ENCODE measurements at regions not wholly inside any gene's neighbourhood (a gene's known extent, or its start where the extent isn't known, plus 50 kb on each side); places are given as distances from the start of the nearest gene placed in this dataset.

DNA sequence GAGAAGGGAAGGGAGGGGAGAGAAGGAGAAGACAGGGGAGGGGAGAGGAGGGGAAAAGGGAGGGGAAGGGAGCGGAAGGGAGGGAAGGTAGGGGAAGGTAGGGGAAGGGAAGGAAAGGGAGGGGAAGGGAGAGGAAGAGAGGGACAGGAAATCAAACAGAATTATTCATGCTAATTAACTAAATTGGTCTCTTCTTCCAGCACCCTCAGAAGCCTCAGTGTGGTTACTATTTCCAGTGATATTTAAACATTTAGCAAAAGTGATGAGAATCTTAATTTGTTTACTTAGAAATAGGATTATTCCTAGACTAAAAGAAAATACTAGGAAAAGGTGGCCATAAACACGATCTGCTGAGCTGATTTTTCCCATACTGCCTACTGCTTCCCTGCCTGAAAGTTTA lies 193.1 kb upstream of the CPEB2 start:
- no peaks in the 10 kb centered on the region for H3K9me3 ChIP-seq
- TF ChIP-seq, protein P1, sequence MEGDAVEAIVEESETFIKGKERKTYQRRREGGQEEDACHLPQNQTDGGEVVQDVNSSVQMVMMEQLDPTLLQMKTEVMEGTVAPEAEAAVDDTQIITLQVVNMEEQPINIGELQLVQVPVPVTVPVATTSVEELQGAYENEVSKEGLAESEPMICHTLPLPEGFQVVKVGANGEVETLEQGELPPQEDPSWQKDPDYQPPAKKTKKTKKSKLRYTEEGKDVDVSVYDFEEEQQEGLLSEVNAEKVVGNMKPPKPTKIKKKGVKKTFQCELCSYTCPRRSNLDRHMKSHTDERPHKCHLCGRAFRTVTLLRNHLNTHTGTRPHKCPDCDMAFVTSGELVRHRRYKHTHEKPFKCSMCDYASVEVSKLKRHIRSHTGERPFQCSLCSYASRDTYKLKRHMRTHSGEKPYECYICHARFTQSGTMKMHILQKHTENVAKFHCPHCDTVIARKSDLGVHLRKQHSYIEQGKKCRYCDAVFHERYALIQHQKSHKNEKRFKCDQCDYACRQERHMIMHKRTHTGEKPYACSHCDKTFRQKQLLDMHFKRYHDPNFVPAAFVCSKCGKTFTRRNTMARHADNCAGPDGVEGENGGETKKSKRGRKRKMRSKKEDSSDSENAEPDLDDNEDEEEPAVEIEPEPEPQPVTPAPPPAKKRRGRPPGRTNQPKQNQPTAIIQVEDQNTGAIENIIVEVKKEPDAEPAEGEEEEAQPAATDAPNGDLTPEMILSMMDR (IDR thresholded peaks at IDR 0.05): no peak
- H3K4me3 ChIP-seq: no peak overlapping the region
- ATAC-seq (ENCODE audit: insufficient number of reproducible peaks, low FRiP score, low read depth) (no peak), DNase-seq (ENCODE audit: low spot score) (no peak)
- H3K4me1 ChIP-seq (ENCODE audit: control insufficient read depth in 1 of 2, low read depth in 2 of 2): peaks cover 11 to 25% of the 10 kb centered on the region in 2 donors
- no peaks in the 10 kb centered on the region for H3K27me3 ChIP-seq (replicated peaks; ENCODE audit: insufficient read depth)
- H3K27ac ChIP-seq: no peak overlapping the region
- H3K36me3 ChIP-seq: no peaks in the 10 kb centered on the region

DNA sequence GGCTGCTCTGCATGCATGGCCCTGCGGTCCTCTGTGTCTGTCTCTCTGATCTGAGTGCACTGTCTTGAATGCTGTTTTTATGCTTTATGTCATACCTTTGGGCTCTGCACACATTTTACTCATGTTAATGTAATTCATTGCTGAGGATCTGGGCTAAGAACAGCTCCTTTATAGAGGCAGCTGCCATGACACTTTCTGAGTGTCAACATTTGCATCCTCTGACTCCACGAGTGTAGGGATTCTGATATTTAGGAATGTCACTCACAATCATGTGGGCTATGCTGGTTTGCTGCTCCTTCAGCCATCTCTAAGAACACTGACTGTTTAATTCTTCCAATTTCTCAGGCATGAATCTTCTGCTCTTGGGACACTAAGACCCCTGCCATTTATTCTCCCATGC lies 192.2 kb upstream of the CPEB2 start:
- no peak overlapping the region for H3K4me3 ChIP-seq
- TF ChIP-seq, protein P1 (IDR thresholded peaks at IDR 0.05): no peak
- H3K36me3 ChIP-seq: no peaks in the 10 kb centered on the region
- H3K9me3 ChIP-seq: no peaks in the 10 kb centered on the region
- DNase-seq (ENCODE audit: low spot score) (no peak), ATAC-seq (ENCODE audit: insufficient number of reproducible peaks, low FRiP score, low read depth) (no peak)
- peaks cover 11 to 25% of the 10 kb centered on the region in 2 donors for H3K4me1 ChIP-seq (ENCODE audit: control insufficient read depth in 1 of 2, low read depth in 2 of 2)
- no peak overlapping the region for H3K27ac ChIP-seq
- H3K27me3 ChIP-seq (replicated peaks; ENCODE audit: insufficient read depth): no peaks in the 10 kb centered on the region

DNA sequence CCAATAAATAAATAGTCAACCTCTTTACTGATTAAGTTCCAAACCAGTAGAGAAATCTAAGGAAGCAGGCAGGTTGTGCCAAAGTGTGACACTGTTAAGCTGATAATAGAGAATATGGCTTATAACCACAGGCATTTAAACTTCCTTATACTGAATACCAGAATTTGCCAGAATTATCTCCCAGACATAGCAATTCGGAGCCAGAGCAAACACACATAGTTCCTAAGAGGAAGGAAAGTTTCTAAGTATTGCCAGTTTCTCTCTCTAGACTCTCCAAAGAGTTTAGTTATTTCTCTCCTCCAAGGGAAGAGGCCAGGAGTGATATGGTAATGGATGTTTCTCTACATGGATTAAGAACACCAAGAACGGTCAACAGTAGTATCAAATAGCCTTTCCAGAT lies 191.7 kb upstream of the CPEB2 start:
- H3K27me3 ChIP-seq (replicated peaks; ENCODE audit: insufficient read depth): no peaks in the 10 kb centered on the region
- H3K4me3 ChIP-seq: no peak overlapping the region
- no peak overlapping the region for H3K27ac ChIP-seq
- H3K36me3 ChIP-seq: no peaks in the 10 kb centered on the region
- no peaks in the 10 kb centered on the region for H3K9me3 ChIP-seq
- ATAC-seq (ENCODE audit: insufficient number of reproducible peaks, low FRiP score, low read depth): no peak
- peaks cover 11 to 27% of the 10 kb centered on the region in 2 donors for H3K4me1 ChIP-seq (ENCODE audit: control insufficient read depth in 1 of 2, low read depth in 2 of 2)
- no peak for DNase-seq (ENCODE audit: low spot score)
- TF ChIP-seq, protein P1 (IDR thresholded peaks at IDR 0.05): no peak

DNA sequence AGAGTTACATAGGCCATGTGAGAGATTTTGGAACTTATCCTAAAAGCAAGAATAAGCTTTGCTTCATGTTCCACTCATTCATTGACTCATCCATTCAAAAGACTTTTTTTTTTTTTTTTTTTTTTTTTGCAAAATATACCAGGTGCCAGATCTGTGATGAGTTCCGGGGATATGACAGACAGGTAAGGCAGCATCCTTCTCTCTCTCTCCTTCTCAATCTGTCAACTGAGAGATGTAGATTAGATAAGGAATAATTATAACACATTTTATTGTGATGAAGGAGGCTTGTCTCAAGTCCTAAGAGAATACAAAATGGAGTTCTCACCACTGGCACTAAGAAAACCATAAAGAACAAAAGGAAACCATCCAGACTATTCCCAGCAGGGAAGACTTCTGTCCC lies 190.2 kb upstream of the CPEB2 start:
- ATAC-seq (ENCODE audit: insufficient number of reproducible peaks, low FRiP score, low read depth) (no peak), DNase-seq (ENCODE audit: low spot score) (no peak)

DNA sequence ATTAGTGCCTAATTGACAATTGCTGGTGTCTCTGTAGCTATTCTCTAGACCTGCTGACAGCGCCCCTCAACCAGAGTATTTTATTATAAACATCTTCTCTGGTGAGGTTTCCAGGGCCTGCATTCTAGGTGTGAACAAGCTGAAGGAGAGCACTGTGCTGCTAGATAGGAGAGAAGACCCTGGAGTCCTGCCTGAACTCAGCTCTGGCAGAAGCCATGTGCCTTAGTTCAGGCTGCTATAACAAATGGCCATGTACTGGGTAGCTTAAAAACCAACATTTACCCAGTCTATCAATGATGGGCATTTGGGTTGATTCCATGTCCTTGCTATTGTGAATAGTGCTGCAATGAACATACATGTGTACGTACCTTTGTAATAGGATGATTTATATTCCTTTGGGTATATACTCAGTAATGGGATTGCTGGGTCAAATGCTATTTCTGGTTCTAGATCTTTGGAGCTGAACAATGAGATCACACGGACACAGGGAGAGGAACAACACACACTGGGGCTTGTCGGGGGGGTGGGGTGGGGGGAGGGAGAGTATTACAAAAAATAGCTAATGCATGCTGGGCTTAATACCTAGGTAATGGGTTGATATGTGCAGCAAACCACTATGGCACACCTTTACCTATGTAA lies 185.5 kb upstream of the CPEB2 start:
- Histone ChIP-seq H3K27me3 (replicated peaks; ENCODE audit: insufficient read depth) (no peaks in the 10 kb centered on the region), H3K4me3 (no peak overlapping the region), H3K36me3 (no peaks in the 10 kb centered on the region), H3K9me3 (no peaks in the 10 kb centered on the region), H3K4me1 (ENCODE audit: control insufficient read depth in 1 of 2, low read depth in 2 of 2) (peaks cover 4 to 27% of the 10 kb centered on the region in 2 donors), H3K27ac (no peak overlapping the region)
- no peak for ATAC-seq (ENCODE audit: insufficient number of reproducible peaks, low FRiP score, low read depth)
- TF ChIP-seq, protein P1 (IDR thresholded peaks at IDR 0.05): no peak
- no peak for DNase-seq (ENCODE audit: low spot score)

More for the DNA sequence above, 190.2 kb upstream of the CPEB2 start:
- Histone ChIP-seq H3K36me3 (no peaks in the 10 kb centered on the region), H3K9me3 (no peaks in the 10 kb centered on the region), H3K27me3 (replicated peaks; ENCODE audit: insufficient read depth) (no peaks in the 10 kb centered on the region), H3K27ac (no peak overlapping the region), H3K4me3 (no peak overlapping the region), H3K4me1 (ENCODE audit: control insufficient read depth in 1 of 2, low read depth in 2 of 2) (peaks cover 14 to 40% of the 10 kb centered on the region in 2 donors)
- TF ChIP-seq, protein P1 (IDR thresholded peaks at IDR 0.05): no peak

Measured in thoracic aorta (tissue), 2 donors.